NOMO-1 (cell line): ENCODE measurements at regions not wholly inside any gene's neighbourhood (a gene's known extent, or its start where the extent isn't known, plus 50 kb on each side); places are given as distances from the start of the nearest gene placed in this dataset.

Experiments used
- DNase-seq, 2 experiments: peaks; one replicate each; lab custom pipeline; 2025; ENCODE audit not compliant: unreplicated experiment in 2 of 2; lab: John Stamatoyannopoulos, UW

GRCh38 chr12:125639826-125640225 is 574.6 kb downstream of the AACS start:
- no peak for DNase-seq

GRCh38 chr12:125643055-125643454 is 577.8 kb downstream of the AACS start:
- DNase-seq = no peak

GRCh38 chr12:125645724-125646123 is 580.5 kb downstream of the AACS start:
- no peak for DNase-seq

GRCh38 chr12:125650587-125650986 is 585.4 kb downstream of the AACS start:
- DNase-seq = no peak

- DNase-seq = no peak
These were observed 586.4 kb downstream of the AACS start for GRCh38 chr12:125651625-125652024.

- no peak for DNase-seq
These were observed 587.4 kb downstream of the AACS start for GRCh38 chr12:125652681-125653080.

DNA sequence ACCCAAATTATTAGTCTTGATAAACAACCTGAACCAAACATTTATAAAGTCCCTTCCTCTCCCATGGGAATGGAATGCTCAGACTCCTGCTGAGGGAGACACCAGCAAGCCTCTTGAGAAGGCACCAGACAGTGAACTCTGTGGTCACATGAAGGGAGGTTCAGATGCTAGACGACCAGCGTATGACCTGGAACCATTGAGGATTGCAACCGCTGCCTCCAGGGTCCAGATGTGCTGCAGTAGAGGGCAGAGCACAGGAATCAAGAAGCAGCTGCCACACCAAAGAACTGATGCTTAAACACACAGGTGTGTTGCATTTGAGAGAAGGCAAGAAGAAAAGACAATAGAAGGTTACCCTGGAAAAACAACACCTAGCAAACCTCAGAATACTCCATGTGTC is 592.4 kb downstream of the AACS start:
- DNase-seq = no peak

- DNase-seq = no peak
These were observed 609.5 kb downstream of the AACS start for GRCh38 chr12:125674554-125675338.

DNA sequence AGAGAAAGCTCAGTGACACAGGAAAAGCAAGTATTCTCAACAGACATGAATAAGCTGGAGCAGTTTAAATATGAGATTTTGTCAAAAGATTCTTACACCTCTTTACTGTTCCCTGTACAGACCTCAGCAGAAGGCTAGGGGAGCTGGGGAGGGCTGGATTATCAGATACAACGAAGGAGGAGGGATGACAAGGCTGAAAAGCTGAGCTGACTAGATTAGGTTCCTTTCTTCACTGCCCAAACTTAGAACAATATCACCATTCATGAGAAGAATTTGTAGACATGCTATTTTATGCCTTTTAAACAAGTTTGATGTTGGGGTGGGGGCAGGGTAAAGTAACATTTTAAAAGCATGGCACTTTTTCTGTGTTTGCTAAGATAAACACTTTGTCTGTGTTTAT is 611.1 kb downstream of the AACS start:
- no peak for DNase-seq

GRCh38 chr12:125677829-125678228 is 612.6 kb downstream of the AACS start:
- DNase-seq = no peak

- no peak for DNase-seq
These were observed 613.4 kb downstream of the AACS start for GRCh38 chr12:125678589-125678993.

DNA sequence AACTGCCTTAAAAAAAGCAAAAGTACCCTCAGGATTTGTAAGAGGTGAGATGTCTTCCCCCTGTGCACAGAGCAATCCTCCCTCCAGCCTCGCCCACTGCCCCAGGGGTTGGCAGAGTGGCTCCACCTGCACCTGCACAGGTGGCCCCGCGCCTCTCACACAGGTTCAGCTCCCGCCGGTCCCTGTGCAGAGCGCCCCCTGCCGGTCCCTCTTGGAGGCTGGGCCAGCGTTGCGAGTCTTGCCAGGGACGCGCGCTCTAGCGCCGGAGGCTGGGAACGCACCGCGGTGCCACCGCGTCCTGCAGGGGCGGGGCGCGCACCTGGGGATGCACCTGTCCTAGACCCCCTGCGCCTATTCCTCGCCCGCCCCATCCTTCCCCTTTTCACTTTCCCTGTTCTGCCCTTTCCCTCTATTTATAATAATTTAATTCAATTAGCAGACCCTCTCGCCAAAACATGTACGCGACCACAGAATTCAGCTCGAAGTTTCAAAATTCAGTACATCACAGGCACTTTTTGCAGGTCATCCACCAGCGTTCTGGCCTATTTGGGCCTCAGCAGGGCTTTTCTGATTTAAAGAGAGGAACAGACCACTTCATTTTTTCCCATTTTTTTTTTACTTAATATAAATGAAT is 618.6 kb downstream of the AACS start:
- DNase-seq = no peak

DNA sequence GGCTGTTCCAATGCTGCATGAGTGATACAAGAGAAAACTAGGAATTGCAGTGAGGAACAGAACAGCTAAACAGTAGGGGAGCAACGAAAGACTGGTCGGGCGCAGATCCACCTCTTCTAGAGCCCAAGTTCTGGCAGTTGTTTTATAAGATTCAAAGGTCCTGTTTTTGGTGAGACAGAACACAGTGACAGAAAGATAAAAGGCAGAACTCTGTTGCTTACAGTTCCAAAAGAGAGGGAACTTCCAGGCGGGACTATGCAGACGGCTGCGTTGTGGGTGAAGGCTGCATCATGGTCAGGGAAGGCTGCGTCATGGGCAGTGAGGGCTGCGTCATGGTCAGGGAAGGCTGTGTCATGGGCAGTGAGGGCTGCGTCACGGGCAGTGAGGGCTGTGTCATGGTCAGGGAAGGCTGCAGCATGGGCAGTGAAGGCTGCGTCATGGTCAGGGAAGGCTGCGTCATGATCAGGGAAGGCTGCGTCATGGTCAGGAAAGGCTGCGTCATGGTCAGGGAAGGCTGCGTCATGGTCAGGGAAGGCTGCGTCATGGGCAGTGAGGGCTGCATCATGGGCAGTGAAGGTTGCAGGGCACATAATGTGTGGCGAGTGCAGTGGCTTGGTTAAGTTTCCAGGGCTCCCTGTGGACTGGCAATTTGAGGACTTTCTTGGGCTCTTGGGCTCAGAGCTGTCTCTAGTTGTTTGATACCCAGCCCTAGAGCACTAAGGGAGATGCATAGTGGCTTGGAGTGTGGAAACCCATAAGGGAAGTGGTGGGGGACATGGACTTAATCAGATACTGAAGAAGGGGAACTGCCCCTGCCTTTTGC is 619.9 kb downstream of the AACS start:
- no peak for DNase-seq

DNA sequence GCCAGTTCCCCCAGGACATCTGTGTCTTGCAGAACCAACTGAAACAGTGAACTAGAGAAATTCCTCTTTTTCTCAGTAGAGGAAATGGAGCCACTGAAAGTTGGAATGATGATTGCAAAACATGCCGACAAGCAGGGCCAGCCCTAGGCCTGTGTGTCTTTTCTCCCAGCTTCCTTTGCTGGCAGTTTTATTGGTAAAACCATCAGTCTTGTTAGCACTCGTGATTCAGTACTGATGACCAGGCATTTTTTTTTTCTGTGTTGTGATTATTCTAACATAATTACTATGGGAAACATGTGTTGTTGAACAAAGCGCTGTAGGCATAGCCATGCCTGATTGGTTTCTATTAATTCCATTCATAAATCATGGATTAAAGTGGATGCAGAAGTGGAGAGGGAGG is 620.7 kb downstream of the AACS start:
- DNase-seq = no peak

GRCh38 chr12:125687403-125687802 is 622.2 kb downstream of the AACS start:
- no peak for DNase-seq

- no peak for DNase-seq
These were observed 622.6 kb downstream of the AACS start for GRCh38 chr12:125687820-125688219.

- DNase-seq = no peak
These were observed 623.0 kb downstream of the AACS start for GRCh38 chr12:125688223-125688622.

DNA sequence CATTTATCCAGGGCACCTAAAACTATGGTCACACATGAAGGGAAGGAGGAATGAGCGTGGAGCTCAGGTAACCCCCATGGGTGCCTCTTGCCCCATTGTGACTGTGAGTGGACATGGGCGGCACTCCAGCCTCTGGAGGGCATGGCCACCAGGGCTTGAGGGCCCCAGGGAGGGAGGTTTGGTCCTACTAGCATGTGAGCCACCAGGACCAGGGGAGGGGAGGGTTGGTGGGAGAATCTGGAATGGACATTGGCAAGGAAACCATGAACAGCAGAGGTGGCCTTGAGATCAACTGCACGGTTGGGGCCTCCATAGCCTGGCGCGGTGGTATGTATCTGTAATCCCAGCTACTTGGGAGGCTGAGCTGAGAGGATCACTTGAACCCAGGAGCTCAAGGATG is 623.6 kb downstream of the AACS start:
- no peak for DNase-seq

DNA sequence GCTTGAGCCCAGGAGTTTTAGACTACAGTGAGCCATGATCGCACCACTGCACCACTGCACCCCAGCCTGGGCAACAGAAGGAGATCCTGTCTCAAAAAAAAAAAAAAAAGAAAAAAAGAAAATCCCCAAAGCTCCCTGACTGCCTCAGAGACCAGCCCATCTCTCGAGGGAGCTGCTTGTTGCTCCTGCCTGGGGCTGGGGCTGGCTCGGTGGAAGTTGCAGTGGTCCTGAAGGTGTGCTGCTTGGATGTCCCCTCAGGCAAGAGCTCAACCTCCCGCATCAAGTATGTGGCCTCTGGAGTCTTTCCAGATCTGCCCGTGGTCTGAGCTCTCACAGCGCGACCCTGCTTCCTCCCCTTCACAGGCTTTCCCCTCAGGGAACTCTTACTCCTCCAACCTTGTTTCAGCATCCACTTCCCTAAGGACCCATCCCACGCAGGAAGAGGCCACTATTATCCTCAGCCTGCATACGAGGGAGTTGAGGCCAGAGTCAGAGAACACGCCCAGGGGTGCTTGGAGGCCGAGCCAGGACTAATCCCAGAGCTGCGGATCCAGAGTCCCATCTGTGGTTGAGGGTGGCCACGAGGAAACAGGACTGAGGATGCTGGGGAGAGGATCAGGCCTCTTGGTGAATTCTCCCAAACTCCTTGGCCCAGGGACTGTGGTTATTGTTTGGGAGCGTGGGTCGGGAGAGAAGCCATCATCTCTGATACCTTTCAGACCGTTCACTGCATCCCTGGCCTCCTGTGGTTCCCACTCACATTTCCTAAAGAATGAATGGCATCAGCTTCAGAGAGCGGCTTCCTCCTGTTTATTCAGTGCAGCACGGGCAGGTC is 624.6 kb downstream of the AACS start:
- no peak for DNase-seq

GRCh38 chr12:125690841-125691240 is 625.6 kb downstream of the AACS start:
- DNase-seq = no peak

- DNase-seq = no peak
These were observed 630.8 kb downstream of the AACS start for GRCh38 chr12:125696054-125696453.
